ENCODE measurements at regions not wholly inside any gene's neighbourhood (a gene's known extent, or its start where the extent isn't known, plus 50 kb on each side); places are given as distances from the start of the nearest gene placed in this dataset.

- intact Hi-C loops (cut with DNase I): no loop called here
- Histone ChIP-seq H3K36me3 (no peaks in the 10 kb centered on the region), H3K9me3 (peaks cover 0 to 9% (median 0%) of the 10 kb centered on the region in 12 donors), H3K27me3 (no peaks in the 10 kb centered on the region), H3K27ac (no peak overlapping the region), H3K4me1 (no peaks in the 10 kb centered on the region), H3K4me3 (no peak overlapping the region)
- WGBS, 4 donors: 29 to 52% (median 47%) methylated on average over 1 of the region's 1 CpG
- DNase-seq: no peak
- TF ChIP-seq CTCF (IDR thresholded peaks at IDR 0.05): no peak
- ATAC-seq: no peak
Measured at GRCh38 chr5:105885266-105885665, 1785.5 kb downstream of the EFNA5 start.

DNA sequence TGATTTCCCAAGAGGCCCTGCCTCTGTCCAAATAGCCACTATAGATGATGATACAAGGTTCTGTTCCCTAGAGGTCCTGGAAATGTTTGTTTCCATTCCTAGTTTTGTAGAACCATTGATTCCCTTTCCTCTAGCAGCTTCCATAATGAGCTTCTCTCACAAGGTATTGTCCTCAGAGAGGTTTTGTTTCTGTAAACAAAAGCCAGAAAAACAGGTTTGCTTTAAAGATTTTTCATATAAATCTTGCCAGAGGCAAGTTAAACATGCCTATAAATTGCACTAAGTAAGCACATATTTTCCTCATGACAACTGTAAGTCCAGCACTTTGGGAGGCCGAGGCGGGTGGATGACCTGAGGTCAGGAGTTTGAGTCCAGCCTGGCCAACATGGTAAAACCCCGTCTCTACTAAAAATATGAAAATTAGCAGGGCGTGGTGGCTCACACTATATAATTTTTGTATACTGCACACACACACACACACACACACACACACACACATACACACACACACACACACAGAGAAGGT, 1787.7 kb downstream of the EFNA5 start:
- H3K36me3 ChIP-seq: no peaks in the 10 kb centered on the region
- intact Hi-C loops (cut with DNase I): no loop called here
- no peaks in the 10 kb centered on the region for H3K9me3 ChIP-seq
- no peak overlapping the region for H3K4me3 ChIP-seq
- no peak for TF ChIP-seq CTCF (IDR thresholded peaks at IDR 0.05)
- TF ChIP-seq POLR2A (IDR thresholded peaks at IDR 0.05): no peak
- no peak overlapping the region for H3K27ac ChIP-seq
- ATAC-seq (no peak), DNase-seq (no peak)
- H3K4me1 ChIP-seq: no peaks in the 10 kb centered on the region
- H3K27me3 ChIP-seq: no peaks in the 10 kb centered on the region
- WGBS, 4 donors: 82 to 88% (median 84%) methylated on average over 4 of the region's 4 CpGs

DNA sequence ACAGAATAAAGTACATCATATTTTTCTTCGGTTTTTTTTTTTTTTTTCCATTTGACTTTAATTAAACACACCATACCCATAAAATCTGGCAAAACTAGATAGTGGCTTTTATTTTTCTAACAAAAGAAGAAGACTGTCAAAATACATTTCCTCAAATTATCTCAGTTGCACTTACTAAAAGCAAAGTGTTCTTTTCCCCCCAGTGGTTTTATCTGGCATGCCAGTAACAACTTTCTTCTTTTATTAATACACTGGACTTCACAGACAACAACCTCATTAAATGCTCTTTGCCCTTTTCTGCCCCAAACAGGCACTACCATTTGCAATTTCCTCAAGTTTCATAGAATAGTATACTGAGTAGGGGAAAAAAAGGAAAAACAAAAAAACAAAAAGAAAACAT, 1792.3 kb downstream of the EFNA5 start:
- intact Hi-C loops (cut with DNase I): no loop called here
- ATAC-seq: no peak
- Histone ChIP-seq H3K4me1 (no peaks in the 10 kb centered on the region), H3K9me3 (no peaks in the 10 kb centered on the region), H3K27me3 (no peaks in the 10 kb centered on the region), H3K36me3 (no peaks in the 10 kb centered on the region), H3K27ac (no peak overlapping the region), H3K4me3 (no peak overlapping the region)
- WGBS, 4 donors: 69 to 89% (median 73%) methylated on average over 1 of the region's 1 CpG
- DNase-seq: no peak
- TF ChIP-seq POLR2A (IDR thresholded peaks at IDR 0.05): no peak
- no peak for TF ChIP-seq CTCF (IDR thresholded peaks at IDR 0.05)

DNA sequence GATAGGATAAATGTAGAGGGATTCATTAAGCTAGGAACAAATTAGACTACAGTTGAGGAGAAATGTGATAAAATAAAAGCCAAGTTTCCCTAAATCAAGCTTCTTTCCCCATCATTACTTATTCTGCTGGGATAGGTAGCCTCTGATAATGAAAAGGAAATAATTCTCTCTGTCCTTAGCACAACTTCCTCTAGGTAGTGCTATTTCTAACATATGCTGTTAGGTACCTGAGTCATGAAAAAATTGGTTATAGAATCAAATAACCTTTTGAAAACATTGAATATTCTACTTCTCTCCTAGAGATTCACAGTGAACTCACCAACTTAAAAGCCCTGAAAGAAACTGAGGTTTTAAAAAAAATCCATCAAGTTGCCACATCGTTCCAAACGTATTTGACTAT, 1793.1 kb downstream of the EFNA5 start:
- Histone ChIP-seq H3K4me3 (no peak overlapping the region), H3K27me3 (no peaks in the 10 kb centered on the region), H3K4me1 (no peaks in the 10 kb centered on the region), H3K27ac (no peak overlapping the region), H3K36me3 (no peaks in the 10 kb centered on the region), H3K9me3 (no peaks in the 10 kb centered on the region)
- 60 to 79% (median 69%) methylated on average over 2 of the region's 2 CpGs for WGBS, 4 donors
- no peak for DNase-seq
- TF ChIP-seq POLR2A (IDR thresholded peaks at IDR 0.05): no peak
- no peak for TF ChIP-seq CTCF (IDR thresholded peaks at IDR 0.05)
- intact Hi-C loops (cut with DNase I): no loop called here
- no peak for ATAC-seq
